K562 (cell line): ENCODE measurements at regions not wholly inside any gene's neighbourhood (a gene's known extent, or its start where the extent isn't known, plus 50 kb on each side); places are given as distances from the start of the nearest gene placed in this dataset.

ENCODE experiments used
- ATAC-seq: fragments of 200-7000 bp; cut with Tn5 transposase; 3 replicates; pipeline ENCODE4 v1.9.1; 2020; ENCODE audit warnings: moderate library complexity
- BruUV-seq: library from RNA; stranded (reverse); fragments of 400-500 nt; replicated peaks from 2 replicates; lab custom pipeline; 2021; lab: Mats Ljungman, UMichigan
- CTCF ChIA-PET: fragments of 300-600 bp; formaldehyde crosslinking; extraction: SDS; loops from one replicate; lab custom pipeline; 2021; ENCODE audit warnings: low intra/inter-chr PET ratio; lab: Yijun Ruan, JAX
- POLR2A ChIA-PET: fragments of 300-600, 350-650 bp; sonication (Branson Sonifier 250); formaldehyde crosslinking; extraction: SDS; loops from one replicate; lab custom pipeline; 2021; ENCODE audit warnings: antibody characterized with exemption, inconsistent platforms; lab: Yijun Ruan, JAX
- DNase-seq, 4 experiments: peaks; one replicate each; pipeline versions ENCODE4 v3.0.0 to v3.0.0-alpha.2; 2011 to 2018; ENCODE audit warnings: low spot score in 3 of 4, mixed read lengths in 3 of 4; ENCODE audit errors: extremely low read depth in 1 of 4
- FAIRE-seq: peaks from 2 replicates; lab custom pipeline; 2011; peaks lifted over from hg19 to GRCh38; lab: Jason Lieb, UNC
- H2AFZ ChIP-seq: 2 replicates; pipeline ENCODE4 v1.6.0; 2011; ENCODE audit warnings: low read depth, low read length, control low read depth, inconsistent platforms
- H3K27ac ChIP-seq: fragments of 200-600 bp; 3 replicates; pipeline ENCODE4 v1.8.0; 2011; ENCODE audit warnings: low read depth, mild to moderate bottlenecking, control low read depth, inconsistent platforms, low read length, moderate library complexity, mixed read lengths; ENCODE audit errors: extremely low read depth
- H3K27me3 ChIP-seq, 2 experiments: fragments of 300-600 bp in 1 of 2; 2 replicates in 1 of 2; 3 replicates in 1 of 2; pipeline versions ENCODE4 v1.6.0 to v1.8.0; 2011; ENCODE audit warnings: inconsistent platforms in 2 of 2, low read length in 2 of 2, mild to moderate bottlenecking in 1 of 2, mixed read lengths in 1 of 2, moderate library complexity in 1 of 2; ENCODE audit not compliant: control insufficient read depth in 2 of 2, insufficient read depth in 2 of 2
- H3K36me3 ChIP-seq: fragments of 300-600 bp; 3 replicates; pipeline ENCODE4 v1.8.0; 2011; ENCODE audit warnings: mild to moderate bottlenecking, low read length, inconsistent platforms; ENCODE audit not compliant: control insufficient read depth, insufficient read depth
- H3K4me1 ChIP-seq, 2 experiments: fragments of 200-600 bp in 1 of 2; replicated peaks in 1 of 2; 2 replicates in 1 of 2; 3 replicates in 1 of 2; pipeline versions ENCODE4 v1.5.1 to v1.8.0; 2011; ENCODE audit warnings: inconsistent platforms in 2 of 2, low read length in 2 of 2, mild to moderate bottlenecking in 1 of 2, mixed read lengths in 1 of 2, moderate library complexity in 1 of 2; ENCODE audit not compliant: control insufficient read depth in 2 of 2, insufficient read depth in 2 of 2
- H3K4me2 ChIP-seq: 2 replicates; pipeline ENCODE4 v1.6.1; 2011; ENCODE audit warnings: low read length, control low read depth, inconsistent platforms, mixed read lengths; ENCODE audit not compliant: insufficient read depth
- H3K4me3 ChIP-seq: fragments of 200-600 bp; sonication (generic), shearing (Covaris generic); 2 replicates; pipeline ENCODE4 v1.5.1; 2016; ENCODE audit warnings: control low read depth, inconsistent platforms
- H3K79me2 ChIP-seq: fragments of 200-600 bp; 3 replicates; pipeline ENCODE4 v1.8.0; 2011; ENCODE audit warnings: low read length, inconsistent platforms; ENCODE audit not compliant: control insufficient read depth, insufficient read depth
- H3K9ac ChIP-seq, 2 experiments: 2 replicates each; pipeline versions ENCODE4 v1.6.0 to v1.6.1; 2011; ENCODE audit warnings: low read depth in 2 of 2, low read length in 2 of 2, control low read depth in 1 of 2, inconsistent platforms in 1 of 2, mild to moderate bottlenecking in 1 of 2, mixed read lengths in 1 of 2; ENCODE audit not compliant: insufficient read depth in 1 of 2
- H3K9me1 ChIP-seq: one replicate; pipeline ENCODE4 v1.6.0; 2011; ENCODE audit warnings: inconsistent platforms, mild to moderate bottlenecking, low read length, moderate library complexity; ENCODE audit not compliant: control insufficient read depth, insufficient read depth
- H3K9me3 ChIP-seq: replicated peaks from 2 replicates; pipeline ENCODE4 v1.5.1; 2011; ENCODE audit warnings: low read depth, low read length, inconsistent platforms; ENCODE audit not compliant: control insufficient read depth, insufficient read depth
- H4K20me1 ChIP-seq: replicated peaks from 2 replicates; pipeline ENCODE4 v1.6.1; 2011; ENCODE audit warnings: low read length, inconsistent platforms, mixed read lengths; ENCODE audit not compliant: control insufficient read depth, insufficient read depth
- DEAF1 ChIP-seq: fragments of 450-650 bp; formaldehyde crosslinking; IDR thresholded peaks from 2 replicates; pipeline ENCODE4 v1.4.0; 2020; ENCODE audit warnings: mild to moderate bottlenecking, moderate library complexity
- ESRRA ChIP-seq: fragments of 450-650 bp; IDR thresholded peaks from 2 replicates; pipeline ENCODE4 v1.6.1; 2014; ENCODE audit warnings: low read depth, mild to moderate bottlenecking, moderate library complexity, borderline replicate concordance
- FOXK1 ChIP-seq: sonication (generic); formaldehyde crosslinking; IDR thresholded peaks from 2 replicates; pipeline ENCODE4 v1.8.0; 2022; ENCODE audit warnings: missing genetic modification reagents, mild to moderate bottlenecking, borderline replicate concordance
- HMGN3 ChIP-seq: IDR thresholded peaks from 2 replicates; pipeline ENCODE4 v1.6.1; 2011; ENCODE audit warnings: borderline replicate concordance, low read depth, mild to moderate bottlenecking, mixed read lengths, low read length; ENCODE audit not compliant: insufficient read length; ENCODE audit errors: extremely low read depth
- MBD2 ChIP-seq: sonication (generic); IDR thresholded peaks from 2 replicates; pipeline ENCODE4 v1.6.1; 2016; ENCODE audit warnings: low read depth, borderline replicate concordance
- MCM2 ChIP-seq: fragments of 450-650 bp; IDR thresholded peaks from 2 replicates; pipeline ENCODE4 v1.6.1; 2017; ENCODE audit warnings: low read depth, mild to moderate bottlenecking
- MTA3 ChIP-seq: fragments of 450-650 bp; formaldehyde crosslinking; IDR thresholded peaks from 2 replicates; pipeline ENCODE4 v1.6.1; 2017; ENCODE audit warnings: mild to moderate bottlenecking, borderline replicate concordance
- ZNF408 ChIP-seq: fragments of 250-450 bp; sonication (Bioruptor Pico); IDR thresholded peaks from 2 replicates; pipeline ENCODE4 v1.4.0; 2020; ENCODE audit warnings: low read depth, mild to moderate bottlenecking, moderate library complexity
- WGBS: fragments of 100-300 bp; shearing (Covaris generic); methylation state at CpG from one replicate; pipeline ENCODE4 v1.1.6; 2016; ENCODE audit warnings: low coverage, mixed read lengths; ENCODE audit not compliant: insufficient coverage; ENCODE audit errors: missing lambda C conversion rate; 5-methylcytosine and 5-hydroxymethylcytosine counted together
- in situ Hi-C: fragments of 300-500 bp; cut with MboI; formaldehyde crosslinking; loops from 4 replicates; pipeline ENCODE4 v1.15.0; 2018; ENCODE audit warnings: inconsistent platforms, mixed read lengths
- intact Hi-C: fragments of 100-400 bp; cut with micrococcal nuclease; formaldehyde crosslinking; loops from 2 replicates; pipeline ENCODE4 v1.14.2; 2022

- TF ChIP-seq MTA3 (no peak), DEAF1 (CRISPR knock-in tag) (no peak), HMGN3 (no peak), MBD2 (no peak), MCM2 (no peak), FOXK1 (CRISPR knock-in tag) (no peak), ESRRA (no peak), ZNF408 (no peak)
- ATAC-seq (no peak), DNase-seq (no peak), FAIRE-seq (no peak)
- no TSS peak for BruUV-seq
- Histone ChIP-seq H4K20me1 (no peaks in the 10 kb centered on the region), H3K36me3 (no peaks in the 10 kb centered on the region), H3K9me3 (no peaks in the 10 kb centered on the region), H3K79me2 (no peaks in the 10 kb centered on the region), H3K4me3 (no peak overlapping the region), H3K9ac (no peak overlapping the region), H2AFZ (no peak overlapping the region), H3K4me2 (no peak overlapping the region), H3K27me3 (no peaks in the 10 kb centered on the region), H3K27ac (no peak overlapping the region), H3K9me1 (no peaks in the 10 kb centered on the region), H3K4me1 (no peaks in the 10 kb centered on the region)
- in situ Hi-C loops (no loop called here), intact Hi-C loops (no loop called here)
- ChIA-PET CTCF (no interaction called here), POLR2A (no interaction called here)
- WGBS: 0% methylated on average over 1 of the region's 1 CpG
Observed at GRCh38 chr12:87231818-87232217, 797.4 kb downstream of the C12orf50 start.
